ENCODE measurements at regions not wholly inside any gene's neighbourhood (a gene's known extent, or its start where the extent isn't known, plus 50 kb on each side); places are given as distances from the start of the nearest gene placed in this dataset.

- H3K9me3 ChIP-seq: no peaks in the 10 kb centered on the region
- TF ChIP-seq, protein P1, sequence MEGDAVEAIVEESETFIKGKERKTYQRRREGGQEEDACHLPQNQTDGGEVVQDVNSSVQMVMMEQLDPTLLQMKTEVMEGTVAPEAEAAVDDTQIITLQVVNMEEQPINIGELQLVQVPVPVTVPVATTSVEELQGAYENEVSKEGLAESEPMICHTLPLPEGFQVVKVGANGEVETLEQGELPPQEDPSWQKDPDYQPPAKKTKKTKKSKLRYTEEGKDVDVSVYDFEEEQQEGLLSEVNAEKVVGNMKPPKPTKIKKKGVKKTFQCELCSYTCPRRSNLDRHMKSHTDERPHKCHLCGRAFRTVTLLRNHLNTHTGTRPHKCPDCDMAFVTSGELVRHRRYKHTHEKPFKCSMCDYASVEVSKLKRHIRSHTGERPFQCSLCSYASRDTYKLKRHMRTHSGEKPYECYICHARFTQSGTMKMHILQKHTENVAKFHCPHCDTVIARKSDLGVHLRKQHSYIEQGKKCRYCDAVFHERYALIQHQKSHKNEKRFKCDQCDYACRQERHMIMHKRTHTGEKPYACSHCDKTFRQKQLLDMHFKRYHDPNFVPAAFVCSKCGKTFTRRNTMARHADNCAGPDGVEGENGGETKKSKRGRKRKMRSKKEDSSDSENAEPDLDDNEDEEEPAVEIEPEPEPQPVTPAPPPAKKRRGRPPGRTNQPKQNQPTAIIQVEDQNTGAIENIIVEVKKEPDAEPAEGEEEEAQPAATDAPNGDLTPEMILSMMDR (IDR thresholded peaks at IDR 0.05): no peak
- no peak overlapping the region for H3K27ac ChIP-seq
- no peaks in the 10 kb centered on the region for H3K4me1 ChIP-seq
- H3K36me3 ChIP-seq: no peaks in the 10 kb centered on the region
- ATAC-seq (no peak), DNase-seq (no peak)
- H3K27me3 ChIP-seq (ENCODE audit: low read depth): no peaks in the 10 kb centered on the region
- intact Hi-C loops (cut with DNase I): no loop called here
- no peak overlapping the region for H3K4me3 ChIP-seq
These were observed 443.6 kb upstream of the SOX5 start for GRCh38 chr12:24393071-24393470.

DNA sequence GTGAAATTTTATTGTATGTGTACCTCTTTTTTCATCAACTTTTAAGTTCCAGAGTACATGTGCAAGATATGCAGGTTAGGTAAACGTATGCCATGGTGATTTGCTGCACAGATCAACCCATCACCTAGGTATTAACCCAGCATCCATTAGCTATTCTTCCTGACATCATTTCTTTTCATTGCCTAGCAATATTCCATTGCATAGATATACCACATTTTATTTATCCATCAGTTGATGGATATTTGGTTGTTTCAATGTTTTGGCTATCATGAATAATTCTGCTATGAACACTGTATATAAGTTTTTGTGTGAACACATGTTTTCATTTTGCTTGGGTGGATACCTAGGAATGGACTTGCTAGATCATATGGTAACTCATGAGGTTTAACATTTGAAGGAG is 439.9 kb upstream of the SOX5 start:
- TF ChIP-seq, protein P1 (IDR thresholded peaks at IDR 0.05): no peak
- Histone ChIP-seq H3K36me3 (no peaks in the 10 kb centered on the region), H3K27ac (no peak overlapping the region), H3K27me3 (ENCODE audit: low read depth) (no peaks in the 10 kb centered on the region), H3K4me3 (no peak overlapping the region), H3K4me1 (no peaks in the 10 kb centered on the region), H3K9me3 (no peaks in the 10 kb centered on the region)
- intact Hi-C loops (cut with DNase I): no loop called here
- ATAC-seq (no peak), DNase-seq (no peak)

- TF ChIP-seq, protein P1 (IDR thresholded peaks at IDR 0.05): no peak
- ATAC-seq: no peak
These were observed 437.9 kb upstream of the SOX5 start for GRCh38 chr12:24387381-24387780.

DNA sequence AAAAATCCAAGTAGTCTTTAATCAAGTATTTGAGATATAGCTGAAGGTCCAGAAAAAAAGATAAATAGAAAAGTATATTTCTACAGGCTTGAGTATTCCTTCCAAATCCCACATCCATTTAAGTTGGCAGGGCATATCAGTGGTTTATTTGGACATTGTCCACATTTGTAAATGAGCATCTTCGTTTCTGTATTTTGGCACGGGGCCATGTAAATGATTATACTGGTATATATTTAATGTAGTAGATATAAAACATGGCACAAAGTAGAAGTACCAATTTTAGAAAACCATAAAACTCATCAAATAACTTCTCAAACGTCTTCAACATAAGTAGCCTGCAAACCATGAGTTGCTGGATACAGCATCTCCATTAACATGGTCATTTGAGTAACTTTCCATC is 437.4 kb upstream of the SOX5 start:
- Histone ChIP-seq H3K4me3 (no peak overlapping the region), H3K9me3 (no peaks in the 10 kb centered on the region), H3K27me3 (ENCODE audit: low read depth) (no peaks in the 10 kb centered on the region), H3K4me1 (no peaks in the 10 kb centered on the region), H3K36me3 (no peaks in the 10 kb centered on the region), H3K27ac (no peak overlapping the region)
- intact Hi-C loops (cut with DNase I): no loop called here
- DNase-seq (no peak), ATAC-seq (no peak)
- TF ChIP-seq, protein P1 (IDR thresholded peaks at IDR 0.05): no peak

More at GRCh38 chr12:24387381-24387780, 437.9 kb upstream of the SOX5 start:
- intact Hi-C loops (cut with DNase I): no loop called here
- H3K4me3 ChIP-seq: no peak overlapping the region
- H3K9me3 ChIP-seq: no peaks in the 10 kb centered on the region
- DNase-seq: no peak
- H3K27ac ChIP-seq: no peak overlapping the region
- H3K4me1 ChIP-seq: no peaks in the 10 kb centered on the region
- no peaks in the 10 kb centered on the region for H3K27me3 ChIP-seq (ENCODE audit: low read depth)
- no peaks in the 10 kb centered on the region for H3K36me3 ChIP-seq

GRCh38 chr12:24381790-24382189 is 432.3 kb upstream of the SOX5 start:
- no peak for DNase-seq
- Histone ChIP-seq H3K27ac (no peak overlapping the region), H3K36me3 (no peaks in the 10 kb centered on the region), H3K9me3 (no peaks in the 10 kb centered on the region), H3K4me3 (no peak overlapping the region), H3K27me3 (ENCODE audit: low read depth) (no peaks in the 10 kb centered on the region), H3K4me1 (no peaks in the 10 kb centered on the region)
- no peak for ATAC-seq
- TF ChIP-seq, protein P1 (IDR thresholded peaks at IDR 0.05): no peak
- intact Hi-C loops (cut with DNase I): no loop called here

Data from lower lobe of right lung (tissue), 2 donors.